D341Med (cell line): ENCODE measurements at regions not wholly inside any gene's neighbourhood (a gene's known extent, or its start where the extent isn't known, plus 50 kb on each side); places are given as distances from the start of the nearest gene placed in this dataset.

Source experiments
- DNase-seq: peaks from one replicate; pipeline ENCODE4 v3.0.0; 2012; ENCODE audit warnings: low spot score

- no peak for DNase-seq
Observed at GRCh38 chr3:160130950-160131349, 94.3 kb upstream of the C3orf80 start.

DNA sequence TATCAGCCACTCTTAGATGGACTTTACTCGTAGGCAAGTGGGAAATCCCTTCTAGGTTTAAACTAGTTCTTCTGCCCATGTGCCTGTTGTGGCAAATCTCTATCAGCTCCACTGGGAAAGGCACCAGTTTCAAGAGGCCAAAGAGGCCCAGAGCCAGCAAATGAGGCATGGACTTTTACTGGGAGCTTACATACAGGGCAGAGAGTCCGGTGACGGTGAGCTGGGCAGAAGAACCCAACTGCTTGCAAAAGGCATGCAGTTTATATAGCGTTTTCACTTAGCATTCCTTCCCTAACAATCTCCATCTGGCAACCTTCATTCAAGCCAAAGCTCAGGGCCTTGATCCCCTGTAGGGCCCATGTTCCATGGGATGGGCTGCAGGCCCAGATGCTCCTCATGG, 93.0 kb upstream of the C3orf80 start:
- no peak for DNase-seq

DNA sequence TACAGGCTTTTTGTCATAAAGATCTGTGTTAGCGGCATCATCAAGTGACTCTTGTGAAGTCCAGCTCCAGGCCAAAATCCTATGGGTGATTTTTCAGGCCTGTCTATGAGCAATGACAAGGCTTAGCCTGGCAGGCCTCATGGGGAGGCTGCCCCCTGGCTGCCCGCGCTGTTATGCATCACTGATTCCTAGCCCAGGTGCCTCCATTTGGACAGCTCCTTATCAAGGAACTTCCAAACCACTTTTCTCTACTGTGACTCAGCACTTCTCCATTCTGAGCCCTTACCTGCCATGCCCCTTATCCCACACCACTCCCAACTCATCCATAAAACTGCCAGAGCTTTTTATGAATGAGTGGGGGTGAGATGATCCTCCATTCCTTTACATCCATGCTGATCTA, 91.5 kb upstream of the C3orf80 start:
- DNase-seq, result no peak

GRCh38 chr3:160134454-160134853, 90.8 kb upstream of the C3orf80 start:
- DNase-seq, result no peak

DNA sequence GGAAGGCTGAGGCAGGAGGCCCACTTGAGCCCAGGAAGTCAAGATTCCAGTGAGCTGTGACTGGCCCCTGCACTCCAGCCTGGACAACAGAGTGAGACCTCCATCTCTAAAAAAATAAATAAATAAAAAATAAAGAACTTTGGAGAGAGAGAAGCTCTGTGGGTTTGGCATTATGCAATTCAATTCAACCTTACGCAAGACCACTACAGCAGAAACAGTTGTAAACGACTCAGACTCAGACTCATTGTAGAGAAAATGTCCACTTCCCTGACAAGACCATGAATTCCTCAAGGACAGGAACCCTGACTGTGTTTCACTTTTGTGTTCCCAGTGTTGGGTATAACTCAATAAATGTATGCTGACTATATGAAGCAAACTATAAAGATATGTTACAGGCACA, 90.3 kb upstream of the C3orf80 start:
- no peak for DNase-seq

DNA sequence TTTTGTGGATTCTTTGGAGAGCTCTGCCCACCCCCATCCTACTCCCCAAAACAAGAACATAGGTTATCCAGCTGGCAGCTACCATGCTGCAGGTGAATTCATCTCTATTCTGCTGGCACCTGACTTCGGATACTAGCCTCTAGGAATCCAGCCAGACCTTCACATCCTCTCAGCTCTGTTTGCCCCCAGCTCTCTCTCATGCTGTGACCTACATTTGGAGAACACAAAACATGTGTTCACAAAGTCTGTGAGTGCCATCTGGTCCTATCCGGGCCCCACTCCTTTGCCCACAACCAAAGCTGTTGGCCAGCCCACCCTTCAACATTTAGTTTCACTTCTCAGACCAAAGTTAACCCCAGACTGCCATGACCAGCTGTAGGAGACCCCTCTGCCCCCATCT, 89.4 kb upstream of the C3orf80 start:
- no peak for DNase-seq

DNA sequence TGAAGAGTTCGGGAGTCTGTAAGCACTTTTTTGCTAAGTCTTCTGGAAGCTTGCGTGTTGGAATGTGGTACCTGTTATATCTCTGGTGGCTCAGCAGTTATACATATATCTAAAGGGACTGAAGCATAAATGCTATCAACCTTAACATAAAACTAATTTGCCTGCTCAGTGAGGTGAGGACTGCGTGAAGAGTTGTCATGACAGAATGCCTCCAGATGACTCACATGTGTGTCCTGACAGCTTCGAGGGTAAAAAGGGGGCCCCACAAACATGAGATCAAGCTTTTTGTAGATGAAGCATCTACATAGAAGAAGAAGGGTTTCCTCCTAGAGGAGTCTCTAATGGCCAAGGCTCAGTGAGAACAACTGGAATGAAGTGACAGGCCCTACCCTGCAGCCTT, 88.8 kb upstream of the C3orf80 start:
- DNase-seq, result no peak

GRCh38 chr3:160139291-160139690, 85.9 kb upstream of the C3orf80 start:
- no peak for DNase-seq

GRCh38 chr3:160140756-160141155, 84.5 kb upstream of the C3orf80 start:
- DNase-seq, result no peak

GRCh38 chr3:160141485-160142185, 83.6 kb upstream of the C3orf80 start:
- no peak for DNase-seq

DNA sequence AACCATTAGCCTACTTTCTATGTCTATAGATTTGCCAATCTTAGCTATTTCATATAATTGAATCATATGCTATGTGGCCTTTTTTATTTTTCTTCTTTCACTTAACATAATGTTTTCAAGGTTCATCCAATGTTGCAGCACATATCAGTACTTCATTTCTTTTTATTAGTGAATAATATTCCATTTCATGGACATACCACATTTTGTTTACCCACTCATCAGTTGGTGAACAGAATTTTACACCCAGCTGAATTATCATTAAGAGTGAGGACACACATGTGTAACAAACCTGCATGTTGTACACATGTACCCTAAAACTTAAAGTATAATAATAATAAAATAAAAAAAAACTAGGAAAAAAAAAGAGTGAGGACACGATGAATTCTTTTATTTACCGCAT, 81.7 kb upstream of the C3orf80 start:
- DNase-seq, result no peak

GRCh38 chr3:160150066-160150465, 75.2 kb upstream of the C3orf80 start:
- no peak for DNase-seq

- no peak for DNase-seq
Observed at GRCh38 chr3:160150525-160150924, 74.7 kb upstream of the C3orf80 start.

DNA sequence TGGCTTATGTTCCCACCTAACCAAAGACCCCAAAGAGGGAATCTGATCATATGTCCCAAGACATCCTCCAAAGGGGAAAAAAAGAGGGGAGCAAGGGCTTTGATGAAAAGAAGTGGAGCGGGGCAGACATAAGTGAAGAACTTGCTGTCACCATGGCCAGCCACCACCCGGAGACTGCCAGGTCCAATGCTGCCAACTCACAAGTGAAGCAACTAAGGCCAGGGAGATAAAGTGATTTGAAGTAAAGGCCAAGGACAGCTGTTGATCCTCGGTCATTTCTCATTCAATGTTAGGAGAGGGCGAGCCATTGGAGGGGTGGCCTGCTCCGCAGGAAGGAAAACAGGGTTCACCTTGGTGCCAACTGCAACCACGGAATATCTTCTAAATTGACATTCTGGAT, 72.6 kb upstream of the C3orf80 start:
- no peak for DNase-seq

DNA sequence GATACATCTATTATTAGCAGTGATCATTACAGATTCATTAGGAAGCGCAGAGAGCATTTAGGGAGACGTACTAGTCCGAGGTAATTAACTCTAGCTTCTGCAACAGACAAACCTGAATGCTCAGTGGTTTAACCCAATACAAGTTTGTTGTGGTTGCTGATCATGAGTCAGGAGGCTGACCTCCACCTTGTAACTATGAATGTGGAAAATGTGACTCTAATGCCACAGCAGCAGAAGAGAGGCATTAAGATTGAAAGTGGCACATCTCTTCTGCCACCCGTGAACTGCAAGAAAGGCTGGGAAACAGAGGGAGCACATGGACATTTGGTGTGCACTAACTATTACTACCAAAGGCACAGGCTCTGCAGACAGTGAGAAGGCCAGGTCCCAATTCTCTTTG, 71.2 kb upstream of the C3orf80 start:
- no peak for DNase-seq

DNA sequence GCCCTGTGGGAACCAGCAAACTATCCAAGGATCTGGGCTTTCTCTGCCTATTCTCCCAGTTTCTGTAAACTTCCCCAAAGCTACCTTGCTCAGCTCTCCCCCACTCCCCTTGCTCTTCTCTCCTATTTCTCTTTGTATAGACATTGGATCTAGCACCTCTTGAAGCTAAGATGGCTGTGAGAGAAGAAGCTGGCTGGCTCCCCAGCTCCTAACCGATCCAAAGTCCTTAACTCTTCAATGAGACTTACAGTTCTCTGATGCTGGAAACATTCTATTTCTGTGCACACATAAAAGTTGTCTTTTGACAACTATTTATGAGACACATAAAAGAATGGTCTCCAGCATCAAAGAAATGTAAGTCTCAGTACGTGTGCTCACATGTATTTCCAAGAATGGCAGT, 70.6 kb upstream of the C3orf80 start:
- DNase-seq, result no peak

GRCh38 chr3:160157321-160157720, 67.9 kb upstream of the C3orf80 start:
- no peak for DNase-seq

- no peak for DNase-seq
Observed at GRCh38 chr3:160159341-160159740, 65.9 kb upstream of the C3orf80 start.

DNA sequence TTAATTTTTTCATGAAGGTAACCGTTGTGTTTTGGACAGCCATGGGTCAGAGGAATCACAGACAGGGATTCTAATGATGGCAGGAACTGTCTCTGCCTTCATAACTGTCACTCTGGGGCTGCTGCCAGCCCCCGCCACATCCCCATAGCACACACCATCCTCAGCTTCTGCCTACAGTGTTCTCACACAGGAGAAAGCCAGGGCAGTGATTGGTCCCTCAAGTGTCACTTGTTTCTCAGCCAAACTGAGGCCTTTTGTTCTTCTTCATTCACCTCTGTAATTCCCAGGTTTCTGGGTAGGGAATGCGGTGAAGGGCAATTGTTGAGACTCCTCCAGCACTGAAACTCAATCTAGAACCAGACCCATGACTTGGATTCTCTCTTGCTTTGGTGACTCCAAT, 65.4 kb upstream of the C3orf80 start:
- no peak for DNase-seq

DNA sequence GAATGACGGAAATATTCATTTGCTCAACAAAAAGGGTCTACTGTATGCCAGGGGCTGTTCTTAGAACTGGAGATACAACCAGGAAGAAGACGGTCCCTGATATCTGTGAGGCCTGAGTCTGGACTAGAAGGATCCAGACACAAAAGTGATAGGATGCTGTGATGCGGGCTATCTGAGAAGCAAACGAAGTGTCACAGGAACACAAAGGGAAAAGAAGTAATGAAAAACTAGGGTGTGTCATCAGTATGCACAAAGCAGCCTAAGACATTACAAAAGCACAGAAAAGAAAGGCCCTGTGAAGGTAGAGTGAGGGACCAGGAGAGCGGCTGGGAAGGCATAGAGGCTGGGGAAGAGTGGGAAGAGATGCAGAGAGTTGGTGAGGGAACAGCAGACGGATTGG, 63.3 kb upstream of the C3orf80 start:
- DNase-seq, result no peak

GRCh38 chr3:160162440-160162839, 62.8 kb upstream of the C3orf80 start:
- DNase-seq, result no peak

- DNase-seq, result peak; percentile 45
Observed at GRCh38 chr3:160163229-160163878, 61.9 kb upstream of the C3orf80 start.

DNA sequence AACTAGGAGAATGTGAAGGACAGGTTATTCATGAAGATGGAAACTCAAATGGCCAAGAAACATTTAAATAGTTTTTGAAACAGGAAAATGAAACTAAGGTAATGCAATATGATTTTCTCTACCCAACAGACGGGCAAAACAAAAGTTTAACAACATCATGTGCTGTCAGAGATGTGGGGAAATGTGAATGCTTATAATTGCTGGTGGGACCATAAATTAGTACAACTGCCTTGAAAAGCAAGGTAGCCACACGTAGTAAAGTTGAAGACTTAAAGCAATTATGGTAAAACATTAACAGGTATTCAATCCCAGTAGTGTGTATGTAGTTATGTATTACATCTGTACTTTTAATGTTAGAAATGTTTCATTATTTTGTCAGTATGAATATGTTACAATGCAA, 57.0 kb upstream of the C3orf80 start:
- no peak for DNase-seq
